Activated effector memory CD4-positive, alpha-beta T cell treated with anti-CD3 and anti-CD28 coated beads, Interleukin-2, amount 50 U/mL, for 16 hours (primary cell): ENCODE measurements at regions not wholly inside any gene's neighbourhood (a gene's known extent, or its start where the extent isn't known, plus 50 kb on each side); places are given as distances from the start of the nearest gene placed in this dataset.

Source experiments
- DNase-seq: peaks from one replicate; pipeline ENCODE4 v3.0.0-alpha.2; 2020

DNA sequence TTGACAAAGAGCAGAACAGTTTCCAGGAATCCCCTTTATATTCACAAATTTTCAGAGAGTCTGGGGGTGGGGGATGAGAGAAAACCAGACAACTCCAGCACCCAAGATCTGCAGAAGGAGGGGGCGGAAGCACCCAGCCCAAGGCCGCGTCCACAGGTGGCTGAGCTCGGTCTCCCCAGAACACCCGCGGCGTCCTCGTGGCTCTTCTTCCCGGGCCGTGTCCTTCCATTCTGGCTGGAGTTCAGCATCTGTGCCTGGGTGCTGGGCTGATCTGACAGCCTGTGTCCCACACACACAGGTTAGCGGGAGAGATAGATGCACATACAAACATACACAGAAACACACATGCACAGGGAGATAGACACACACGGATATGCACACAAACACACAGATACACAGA is 455.8 kb upstream of the SALL3 start:
- DNase-seq: no peak

GRCh38 chr18:78525366-78526111 is 454.1 kb upstream of the SALL3 start:
- no peak for DNase-seq

DNA sequence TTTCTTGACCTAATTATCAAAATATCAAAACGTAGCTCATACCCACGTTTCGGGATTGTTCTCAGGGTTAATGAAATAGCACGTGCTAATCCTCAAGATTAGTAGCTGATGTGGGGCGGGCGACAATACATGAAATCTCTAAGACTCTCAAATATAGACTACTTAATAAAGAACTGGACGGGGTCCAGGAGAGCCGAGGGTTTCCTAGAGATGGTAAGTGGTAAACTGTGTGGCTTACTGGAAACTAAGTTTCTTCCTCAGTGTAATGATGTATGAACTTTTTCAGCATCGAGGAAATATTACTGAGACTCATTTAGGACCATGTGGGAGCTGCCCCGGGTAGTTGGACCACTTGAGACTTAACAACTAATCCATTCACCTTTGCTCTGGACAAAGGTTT is 453.3 kb upstream of the SALL3 start:
- no peak for DNase-seq

- DNase-seq: no peak
Observed at GRCh38 chr18:78526923-78527711, 452.5 kb upstream of the SALL3 start.

GRCh38 chr18:78527984-78528383 is 451.6 kb upstream of the SALL3 start:
- DNase-seq: no peak

- no peak for DNase-seq
Observed at GRCh38 chr18:78528411-78529258, 451.0 kb upstream of the SALL3 start.

DNA sequence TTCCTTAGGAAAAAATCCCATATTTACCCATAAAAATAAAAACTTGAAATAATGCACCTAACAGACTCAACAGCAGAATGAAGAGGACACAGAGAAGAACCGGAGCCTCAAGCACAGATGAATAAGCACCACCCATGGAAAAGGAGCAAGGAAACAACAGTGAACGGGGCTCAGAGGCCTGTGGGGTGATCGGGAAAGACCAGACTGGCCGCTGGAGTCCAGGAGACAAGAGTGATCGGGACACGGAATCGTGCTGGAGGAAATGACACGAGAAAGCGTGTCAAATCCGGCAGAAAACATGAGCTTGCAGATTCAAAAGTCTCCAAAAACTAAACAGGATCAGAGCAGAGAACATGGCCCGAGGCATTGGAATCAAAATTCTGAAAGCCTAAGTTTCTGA is 448.0 kb upstream of the SALL3 start:
- no peak for DNase-seq

DNA sequence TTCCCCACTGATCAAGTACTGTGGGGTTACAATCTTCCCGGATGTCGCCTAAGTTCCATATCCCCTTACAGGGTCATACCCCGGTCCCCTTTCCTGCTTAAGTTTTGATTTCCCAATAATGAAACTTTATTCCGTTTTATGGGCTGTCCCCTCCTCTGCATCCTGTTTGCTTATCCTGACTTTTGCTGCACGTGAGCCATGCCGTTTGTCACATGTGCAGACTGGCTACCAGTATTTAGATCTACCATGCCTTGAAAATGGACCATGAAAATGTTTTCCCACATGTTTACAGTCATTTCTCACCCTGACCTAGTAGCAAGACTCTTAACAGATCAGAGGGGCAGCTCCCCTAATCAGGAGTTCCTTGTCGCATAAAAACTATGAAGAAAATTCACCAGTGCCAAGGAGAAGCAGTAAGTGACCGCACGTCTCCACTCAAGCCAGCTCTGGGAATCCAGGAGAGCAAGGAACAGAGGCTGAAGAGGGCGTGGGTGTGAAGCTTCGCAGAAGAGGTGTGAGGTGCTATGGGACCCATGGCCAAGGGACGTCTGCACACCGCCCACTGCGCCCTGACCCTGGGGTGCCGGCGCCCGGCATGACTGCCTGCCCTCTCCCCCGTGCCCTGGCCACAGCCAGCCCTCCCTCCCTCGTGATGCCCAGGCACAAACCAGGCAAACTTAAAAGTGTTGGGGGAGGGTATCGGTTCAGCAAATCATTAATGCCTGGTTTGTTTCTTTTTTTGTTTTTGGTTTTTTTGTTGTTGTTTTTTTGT is 440.8 kb upstream of the SALL3 start:
- no peak for DNase-seq

GRCh38 chr18:78540636-78541529 is 438.7 kb upstream of the SALL3 start:
- no peak for DNase-seq

GRCh38 chr18:78542204-78542603 is 437.4 kb upstream of the SALL3 start:
- no peak for DNase-seq

- DNase-seq: no peak
Observed at GRCh38 chr18:78543201-78543725, 436.4 kb upstream of the SALL3 start.

DNA sequence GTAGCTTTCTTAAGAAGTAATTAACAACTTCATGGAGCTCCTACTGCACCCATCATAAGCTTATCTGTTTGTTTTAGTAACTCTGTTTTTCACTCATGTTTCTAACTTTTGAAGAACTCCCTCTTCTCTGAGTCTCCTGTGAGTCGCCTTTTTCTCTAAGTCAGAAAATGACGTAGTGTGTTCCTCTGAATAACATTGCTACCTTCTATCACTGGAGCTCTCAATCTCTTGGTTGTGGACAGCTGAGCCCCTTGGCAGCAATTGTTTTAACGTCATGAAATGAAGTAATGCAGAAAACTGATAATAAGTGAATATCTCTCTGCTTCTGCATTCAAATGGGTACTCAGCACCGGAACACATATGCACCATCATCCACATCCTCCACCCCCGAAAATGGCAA is 433.3 kb upstream of the SALL3 start:
- no peak for DNase-seq

- DNase-seq: no peak
Observed at GRCh38 chr18:78547817-78548216, 431.8 kb upstream of the SALL3 start.

DNA sequence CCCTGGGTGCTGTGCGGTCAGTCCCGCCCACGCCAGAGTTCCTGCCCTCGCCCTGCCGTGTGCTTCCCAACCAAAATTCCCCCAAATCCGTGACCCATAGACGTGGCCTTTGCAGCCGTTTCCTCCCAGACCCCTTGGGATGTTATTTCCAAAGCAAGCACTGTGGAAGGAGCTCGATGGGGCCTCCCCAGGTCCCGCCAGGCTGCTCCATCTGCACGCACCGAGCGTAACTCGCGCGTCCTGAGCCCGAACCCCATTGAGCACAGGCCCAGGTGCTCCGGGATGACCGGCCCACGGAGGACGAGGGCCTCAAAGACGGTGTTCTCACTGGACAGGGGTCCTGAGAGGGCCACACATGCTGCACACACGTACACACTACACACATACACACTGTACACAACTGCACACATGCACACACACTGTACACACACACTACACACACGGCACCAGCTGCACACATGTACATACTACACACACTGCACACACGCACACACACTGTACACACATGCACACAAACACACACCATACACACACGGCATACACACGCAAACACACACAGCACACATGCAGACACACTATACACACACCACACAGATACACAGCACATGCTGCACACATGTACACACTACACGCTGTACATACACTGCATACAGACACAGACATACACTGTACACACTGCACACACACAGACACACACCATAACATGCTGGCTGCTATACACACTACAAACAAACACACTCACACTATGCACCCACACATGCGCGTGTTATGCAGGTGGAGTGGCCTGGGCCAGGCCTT is 431.2 kb upstream of the SALL3 start:
- DNase-seq: no peak

DNA sequence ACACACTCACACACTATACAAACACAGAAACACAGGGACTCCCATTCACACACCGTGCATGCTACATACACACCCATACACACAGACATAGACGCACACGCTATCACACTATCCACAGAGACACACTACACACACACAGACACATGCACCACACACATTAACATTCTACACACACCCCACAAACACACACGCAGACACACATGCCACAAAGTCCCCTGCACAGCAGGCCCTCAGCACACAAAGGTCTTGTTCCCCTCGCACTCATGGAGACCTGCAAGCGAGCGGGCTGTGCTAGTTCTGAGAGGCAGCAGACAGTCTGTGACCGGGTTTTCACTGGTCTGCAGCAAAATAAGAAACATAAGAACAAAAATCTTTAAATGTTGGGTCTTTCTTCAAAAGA is 429.6 kb upstream of the SALL3 start:
- DNase-seq: no peak

DNA sequence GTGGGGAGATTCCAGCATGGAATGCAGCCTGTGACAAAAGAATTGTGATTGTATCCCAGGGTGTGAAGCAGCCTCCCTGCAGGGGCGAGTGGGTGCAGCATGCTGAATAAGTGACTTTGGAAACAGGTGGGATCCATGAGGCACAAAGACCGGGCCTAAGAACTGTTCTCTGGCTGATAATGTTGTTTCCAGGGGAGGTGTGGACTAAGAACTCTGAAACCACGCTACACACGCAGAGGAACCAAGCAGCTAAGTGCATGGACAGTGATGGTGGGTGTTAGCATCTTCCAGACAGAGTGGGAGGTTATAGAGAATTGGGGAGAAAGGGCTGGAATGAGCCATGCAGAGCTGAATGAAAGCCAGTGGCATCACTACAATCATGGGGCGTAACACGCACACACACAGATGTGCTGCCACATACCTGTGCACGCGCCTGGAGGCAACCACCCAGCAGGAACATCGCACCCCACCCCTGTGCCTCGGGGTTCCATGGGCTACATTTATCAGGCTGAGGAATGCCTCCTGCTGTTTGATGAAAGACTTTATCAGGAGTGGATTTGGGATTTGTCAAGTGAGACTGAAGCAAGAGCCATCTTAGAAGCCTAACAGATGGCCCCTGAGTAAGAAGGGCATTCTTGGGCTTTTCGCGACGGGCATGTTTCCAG is 424.5 kb upstream of the SALL3 start:
- DNase-seq: no peak

DNA sequence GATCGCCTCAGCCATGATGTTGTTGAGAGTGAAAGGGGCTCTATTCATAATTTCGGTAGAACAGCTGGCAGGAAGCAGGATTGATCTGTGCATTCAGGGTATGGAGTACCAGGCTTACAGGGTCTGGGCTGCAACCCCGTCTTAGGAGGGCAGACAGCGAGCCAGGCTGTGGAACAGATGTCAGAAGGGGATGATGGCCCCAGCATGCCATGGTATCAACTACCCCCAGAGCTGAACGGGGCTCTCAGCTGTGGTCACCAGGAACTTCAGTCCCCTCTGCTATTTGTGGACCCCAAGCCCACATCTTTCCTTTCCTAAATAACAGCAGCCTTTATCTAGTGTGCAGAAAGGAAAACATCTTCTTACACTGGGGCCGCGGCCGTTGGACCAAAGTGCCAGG is 422.2 kb upstream of the SALL3 start:
- no peak for DNase-seq

GRCh38 chr18:78558101-78558810 is 421.4 kb upstream of the SALL3 start:
- DNase-seq: no peak

GRCh38 chr18:78558948-78559347 is 420.7 kb upstream of the SALL3 start:
- no peak for DNase-seq
